ENCODE measurements at regions not wholly inside any gene's neighbourhood (a gene's known extent, or its start where the extent isn't known, plus 50 kb on each side); places are given as distances from the start of the nearest gene placed in this dataset.

- H3K4me3 ChIP-seq (ENCODE audit: low read depth in 1 of 2, low read length in 2 of 2): no peak overlapping the region
- DNase-seq: no peak
- no peak overlapping the region for H2AFZ ChIP-seq (ENCODE audit: low read depth, low read length)
- H3K27ac ChIP-seq (ENCODE audit: low read length): no peak overlapping the region
- no peaks in the 10 kb centered on the region for H4K20me1 ChIP-seq (ENCODE audit: insufficient read depth, low read length)
- H3K36me3 ChIP-seq (ENCODE audit: insufficient read depth, low read length): no peaks in the 10 kb centered on the region
- no peak for TF ChIP-seq EZH2 (IDR thresholded peaks at IDR 0.05; ENCODE audit: borderline replicate concordance, low read depth, low read length, severe bottlenecking)
- TF ChIP-seq CTCF (IDR thresholded peaks at IDR 0.05; ENCODE audit: borderline replicate concordance, extremely low read depth, low read length, poor library complexity, severe bottlenecking): no peak
- no peak overlapping the region for H3K9ac ChIP-seq (ENCODE audit: low read depth, low read length)
- H3K79me2 ChIP-seq (ENCODE audit: insufficient read depth, low read length): no peaks in the 10 kb centered on the region
- peaks cover 8% of the 10 kb centered on the region for H3K27me3 ChIP-seq (ENCODE audit: insufficient read depth, low read length, poor library complexity)
- no peaks in the 10 kb centered on the region for H3K4me1 ChIP-seq (ENCODE audit: insufficient read depth, low read length)
- H3K9me3 ChIP-seq (ENCODE audit: insufficient read depth, low read length, severe bottlenecking): peaks cover 4% of the 10 kb centered on the region
- H3K4me2 ChIP-seq (ENCODE audit: insufficient read depth, low read length): no peak overlapping the region
- ATAC-seq (ENCODE audit: insufficient read depth, low read depth): no peak
Observed at GRCh38 chr12:58026426-58026825, 85.1 kb downstream of the ATP23 start.

- Histone ChIP-seq H2AFZ (ENCODE audit: low read depth, low read length) (no peak overlapping the region), H3K79me2 (ENCODE audit: insufficient read depth, low read length) (no peaks in the 10 kb centered on the region), H3K4me3 (ENCODE audit: low read depth in 1 of 2, low read length in 2 of 2) (no peak overlapping the region), H3K4me2 (ENCODE audit: insufficient read depth, low read length) (no peak overlapping the region), H3K4me1 (ENCODE audit: insufficient read depth, low read length) (no peaks in the 10 kb centered on the region), H3K27me3 (ENCODE audit: insufficient read depth, low read length, poor library complexity) (peaks cover 8% of the 10 kb centered on the region), H4K20me1 (ENCODE audit: insufficient read depth, low read length) (no peaks in the 10 kb centered on the region), H3K36me3 (ENCODE audit: insufficient read depth, low read length) (no peaks in the 10 kb centered on the region), H3K27ac (ENCODE audit: low read length) (no peak overlapping the region), H3K9me3 (ENCODE audit: insufficient read depth, low read length, severe bottlenecking) (peaks cover 4% of the 10 kb centered on the region), H3K9ac (ENCODE audit: low read depth, low read length) (no peak overlapping the region)
- no peak for ATAC-seq (ENCODE audit: insufficient read depth, low read depth)
- TF ChIP-seq EZH2 (IDR thresholded peaks at IDR 0.05; ENCODE audit: borderline replicate concordance, low read depth, low read length, severe bottlenecking): no peak
- no peak for TF ChIP-seq CTCF (IDR thresholded peaks at IDR 0.05; ENCODE audit: borderline replicate concordance, extremely low read depth, low read length, poor library complexity, severe bottlenecking)
- no peak for DNase-seq
Observed at GRCh38 chr12:58026897-58027891, 85.8 kb downstream of the ATP23 start.

- no peak for ATAC-seq (ENCODE audit: insufficient read depth, low read depth)
Observed at GRCh38 chr12:58028294-58028693, 86.9 kb downstream of the ATP23 start.

More at GRCh38 chr12:58028294-58028693, 86.9 kb downstream of the ATP23 start:
- no peak overlapping the region for H3K4me2 ChIP-seq (ENCODE audit: insufficient read depth, low read length)
- no peaks in the 10 kb centered on the region for H3K79me2 ChIP-seq (ENCODE audit: insufficient read depth, low read length)
- H3K4me1 ChIP-seq (ENCODE audit: insufficient read depth, low read length): no peaks in the 10 kb centered on the region
- H4K20me1 ChIP-seq (ENCODE audit: insufficient read depth, low read length): no peaks in the 10 kb centered on the region
- H2AFZ ChIP-seq (ENCODE audit: low read depth, low read length): no peak overlapping the region
- no peak overlapping the region for H3K27ac ChIP-seq (ENCODE audit: low read length)
- H3K9ac ChIP-seq (ENCODE audit: low read depth, low read length): no peak overlapping the region
- H3K27me3 ChIP-seq (ENCODE audit: insufficient read depth, low read length, poor library complexity): peaks cover 8% of the 10 kb centered on the region
- H3K4me3 ChIP-seq (ENCODE audit: low read depth in 1 of 2, low read length in 2 of 2): no peak overlapping the region
- peaks cover 4% of the 10 kb centered on the region for H3K9me3 ChIP-seq (ENCODE audit: insufficient read depth, low read length, severe bottlenecking)
- no peaks in the 10 kb centered on the region for H3K36me3 ChIP-seq (ENCODE audit: insufficient read depth, low read length)
- TF ChIP-seq CTCF (IDR thresholded peaks at IDR 0.05; ENCODE audit: borderline replicate concordance, extremely low read depth, low read length, poor library complexity, severe bottlenecking): no peak
- TF ChIP-seq EZH2 (IDR thresholded peaks at IDR 0.05; ENCODE audit: borderline replicate concordance, low read depth, low read length, severe bottlenecking): no peak
- no peak for DNase-seq
